MM.1S (cell line): ENCODE measurements at regions not wholly inside any gene's neighbourhood (a gene's known extent, or its start where the extent isn't known, plus 50 kb on each side); places are given as distances from the start of the nearest gene placed in this dataset.

Experiments
- EZH2 ChIP-seq: fragments of 300-600 bp; sonication (generic); optimal IDR thresholded peaks from 2 replicates; pipeline ENCODE3; 2017; ENCODE audit warnings: low read depth, mild to moderate bottlenecking, antibody characterized with exemption, low read length, mixed read lengths
- TF ChIP-seq, protein P1 (sequence below): fragments of 300-600 bp; sonication (generic); IDR thresholded peaks from 2 replicates; pipeline ENCODE4 v1.5.1; 2016; ENCODE audit warnings: antibody characterized with exemption, low read length, mixed read lengths

DNA sequence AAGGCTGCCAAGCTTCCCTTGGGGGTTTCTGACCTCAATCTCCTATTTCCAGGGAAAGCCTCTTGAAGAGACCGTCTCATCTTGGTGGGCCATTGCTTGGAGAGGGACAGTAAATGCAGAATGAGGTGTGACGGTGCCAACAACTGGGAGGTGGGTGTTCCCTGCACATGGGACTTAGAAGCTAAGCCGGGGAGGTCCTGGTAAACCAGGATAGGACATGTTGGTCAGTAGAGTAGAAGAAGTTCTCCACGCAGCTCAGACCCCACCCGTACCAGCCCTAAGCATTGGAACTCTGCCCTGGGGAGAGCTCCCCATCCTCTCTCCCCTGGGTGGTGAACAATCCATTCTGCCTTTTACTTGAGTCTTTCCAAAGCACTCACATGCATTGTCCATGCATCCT, 92.0 kb downstream of the SOX1 start:
- TF ChIP-seq, protein P1, sequence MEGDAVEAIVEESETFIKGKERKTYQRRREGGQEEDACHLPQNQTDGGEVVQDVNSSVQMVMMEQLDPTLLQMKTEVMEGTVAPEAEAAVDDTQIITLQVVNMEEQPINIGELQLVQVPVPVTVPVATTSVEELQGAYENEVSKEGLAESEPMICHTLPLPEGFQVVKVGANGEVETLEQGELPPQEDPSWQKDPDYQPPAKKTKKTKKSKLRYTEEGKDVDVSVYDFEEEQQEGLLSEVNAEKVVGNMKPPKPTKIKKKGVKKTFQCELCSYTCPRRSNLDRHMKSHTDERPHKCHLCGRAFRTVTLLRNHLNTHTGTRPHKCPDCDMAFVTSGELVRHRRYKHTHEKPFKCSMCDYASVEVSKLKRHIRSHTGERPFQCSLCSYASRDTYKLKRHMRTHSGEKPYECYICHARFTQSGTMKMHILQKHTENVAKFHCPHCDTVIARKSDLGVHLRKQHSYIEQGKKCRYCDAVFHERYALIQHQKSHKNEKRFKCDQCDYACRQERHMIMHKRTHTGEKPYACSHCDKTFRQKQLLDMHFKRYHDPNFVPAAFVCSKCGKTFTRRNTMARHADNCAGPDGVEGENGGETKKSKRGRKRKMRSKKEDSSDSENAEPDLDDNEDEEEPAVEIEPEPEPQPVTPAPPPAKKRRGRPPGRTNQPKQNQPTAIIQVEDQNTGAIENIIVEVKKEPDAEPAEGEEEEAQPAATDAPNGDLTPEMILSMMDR = no peak
- no peak for TF ChIP-seq EZH2
